GM12874 (cell line): ENCODE measurements at regions not wholly inside any gene's neighbourhood (a gene's known extent, or its start where the extent isn't known, plus 50 kb on each side); places are given as distances from the start of the nearest gene placed in this dataset.

ENCODE experiments used
- CTCF ChIP-seq: IDR thresholded peaks from 2 replicates; pipeline ENCODE4 v1.5.1; 2011; ENCODE audit warnings: low read depth, mild to moderate bottlenecking, control low read depth, low read length, moderate library complexity; ENCODE audit not compliant: insufficient read depth

GRCh38 chr22:49588739-49589138 lies 238.9 kb downstream of the BRD1 start:
- TF ChIP-seq CTCF: no peak

- TF ChIP-seq CTCF: no peak
These were observed 239.7 kb downstream of the BRD1 start for GRCh38 chr22:49587987-49588386.

- no peak for TF ChIP-seq CTCF
These were observed 240.3 kb downstream of the BRD1 start for GRCh38 chr22:49587421-49587820.

GRCh38 chr22:49586873-49587272 lies 240.8 kb downstream of the BRD1 start:
- TF ChIP-seq CTCF: no peak

GRCh38 chr22:49586244-49586748 lies 241.4 kb downstream of the BRD1 start:
- no peak for TF ChIP-seq CTCF

- TF ChIP-seq CTCF: no peak
These were observed 242.0 kb downstream of the BRD1 start for GRCh38 chr22:49585461-49586243.

- no peak for TF ChIP-seq CTCF
These were observed 243.7 kb downstream of the BRD1 start for GRCh38 chr22:49583886-49584505.
